HG03460 (cell line): ENCODE measurements at regions not wholly inside any gene's neighbourhood (a gene's known extent, or its start where the extent isn't known, plus 50 kb on each side); places are given as distances from the start of the nearest gene placed in this dataset.

Experiments
- ATAC-seq: cut with Tn5 transposase; IDR thresholded peaks from one replicate; pipeline ENCODE4 v1.9.1; 2021; ENCODE audit not compliant: unreplicated experiment

DNA sequence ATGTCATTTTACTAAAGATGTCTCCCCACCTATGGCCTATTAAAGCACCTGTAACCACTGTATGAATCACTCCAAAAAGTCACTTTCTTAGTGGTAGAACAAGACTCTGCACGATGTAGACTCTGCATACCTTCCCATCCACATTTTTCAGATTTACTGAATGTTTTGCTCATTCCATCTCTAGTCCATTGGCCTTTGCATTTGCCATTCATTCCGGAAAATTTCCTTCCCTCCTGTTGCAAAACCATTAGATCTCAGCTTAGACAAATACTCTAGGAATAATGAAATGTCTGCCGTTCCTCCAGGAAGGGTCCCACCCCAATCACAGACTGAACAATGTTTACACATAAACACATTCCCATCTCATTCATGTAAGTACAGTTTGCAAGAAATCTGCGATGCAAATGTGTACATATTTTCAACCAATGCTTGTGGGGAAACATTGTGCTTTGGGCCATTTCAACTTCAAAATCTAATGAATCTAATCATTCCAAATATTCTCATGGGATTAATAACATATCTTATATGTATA is 146.3 kb upstream of the XYLT1 start:
- no peak for ATAC-seq

- ATAC-seq: no peak
Measured at GRCh38 chr16:17612336-17612735, 141.6 kb upstream of the XYLT1 start.

DNA sequence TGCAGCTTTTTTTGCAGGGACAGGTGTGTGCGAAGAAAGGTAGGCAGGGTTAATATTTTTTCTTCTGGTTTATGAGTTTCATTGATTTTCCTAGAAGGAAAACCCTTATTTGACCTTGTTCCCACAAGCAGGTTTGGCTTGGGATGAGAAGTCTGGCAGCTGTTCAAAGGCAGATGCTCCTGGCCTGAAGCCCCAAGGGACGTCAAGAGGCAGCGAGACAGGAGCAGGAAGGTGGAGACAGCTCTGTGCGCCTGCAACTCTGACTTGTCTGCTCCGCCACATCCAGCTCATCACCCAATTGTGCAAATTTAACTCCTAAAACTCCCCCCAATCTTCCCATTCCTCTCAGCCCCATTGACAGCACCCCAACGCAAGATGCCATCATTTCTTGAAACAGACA is 136.8 kb upstream of the XYLT1 start:
- ATAC-seq: no peak

- no peak for ATAC-seq
Measured at GRCh38 chr16:17607075-17607509, 136.3 kb upstream of the XYLT1 start.

GRCh38 chr16:17606460-17606859 is 135.7 kb upstream of the XYLT1 start:
- no peak for ATAC-seq

DNA sequence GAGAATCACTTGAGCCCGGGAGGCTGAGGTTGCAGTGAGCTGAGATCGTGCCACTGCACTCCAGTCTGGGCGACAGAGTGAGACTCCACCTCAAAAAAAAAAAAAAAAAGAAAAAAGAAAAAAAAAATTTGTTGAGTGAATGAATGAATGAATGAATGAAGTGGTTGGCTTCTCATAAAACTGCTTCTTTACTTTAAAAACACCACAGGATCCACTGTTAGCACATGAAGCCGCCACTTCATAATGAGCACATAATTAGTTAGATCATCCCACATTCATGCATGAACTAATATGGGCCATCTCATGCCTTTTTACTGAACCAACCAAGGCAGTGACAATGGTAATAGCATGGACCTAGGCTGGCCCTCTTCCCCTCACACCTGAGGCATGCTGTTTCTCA is 135.0 kb upstream of the XYLT1 start:
- ATAC-seq: no peak

DNA sequence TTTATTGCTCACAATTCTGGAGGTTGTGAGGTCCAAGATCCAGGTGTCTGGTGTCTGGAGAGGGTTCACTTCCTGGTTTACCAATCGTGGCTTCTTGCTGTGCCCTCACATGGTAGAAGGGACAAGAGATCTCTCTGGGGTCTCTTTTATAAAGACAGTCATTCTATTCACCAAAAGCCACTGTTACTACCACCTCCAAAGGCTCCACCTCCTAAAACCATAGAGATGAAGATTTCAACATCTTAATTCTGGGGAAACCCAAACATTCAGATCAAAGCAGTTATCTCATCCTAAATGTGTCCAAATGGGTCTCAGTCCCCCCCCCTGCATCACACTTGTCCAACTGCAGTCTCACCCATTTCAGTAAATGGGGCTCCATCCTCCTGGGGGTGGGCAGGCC is 132.9 kb upstream of the XYLT1 start:
- no peak for ATAC-seq

- ATAC-seq: no peak
Measured at GRCh38 chr16:17602678-17603077, 131.9 kb upstream of the XYLT1 start.

DNA sequence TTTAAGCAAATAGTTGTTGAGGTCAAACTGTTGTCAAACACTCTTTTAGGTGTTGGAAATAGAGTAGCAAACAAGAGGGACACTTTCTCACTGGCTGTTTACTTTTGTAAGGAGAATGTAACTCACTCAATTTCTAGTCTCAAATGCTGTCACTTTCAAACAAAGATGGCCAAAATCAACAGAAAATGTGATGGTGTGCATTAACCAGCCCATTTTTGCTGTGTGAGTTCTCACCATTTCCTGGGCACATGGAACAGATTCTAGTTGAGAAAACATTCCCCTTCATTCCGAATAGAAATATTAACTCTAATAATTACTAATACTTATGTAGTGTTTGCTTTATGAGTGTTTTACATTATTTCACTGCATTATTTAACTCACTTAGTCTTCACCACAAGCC is 128.2 kb upstream of the XYLT1 start:
- ATAC-seq: no peak

DNA sequence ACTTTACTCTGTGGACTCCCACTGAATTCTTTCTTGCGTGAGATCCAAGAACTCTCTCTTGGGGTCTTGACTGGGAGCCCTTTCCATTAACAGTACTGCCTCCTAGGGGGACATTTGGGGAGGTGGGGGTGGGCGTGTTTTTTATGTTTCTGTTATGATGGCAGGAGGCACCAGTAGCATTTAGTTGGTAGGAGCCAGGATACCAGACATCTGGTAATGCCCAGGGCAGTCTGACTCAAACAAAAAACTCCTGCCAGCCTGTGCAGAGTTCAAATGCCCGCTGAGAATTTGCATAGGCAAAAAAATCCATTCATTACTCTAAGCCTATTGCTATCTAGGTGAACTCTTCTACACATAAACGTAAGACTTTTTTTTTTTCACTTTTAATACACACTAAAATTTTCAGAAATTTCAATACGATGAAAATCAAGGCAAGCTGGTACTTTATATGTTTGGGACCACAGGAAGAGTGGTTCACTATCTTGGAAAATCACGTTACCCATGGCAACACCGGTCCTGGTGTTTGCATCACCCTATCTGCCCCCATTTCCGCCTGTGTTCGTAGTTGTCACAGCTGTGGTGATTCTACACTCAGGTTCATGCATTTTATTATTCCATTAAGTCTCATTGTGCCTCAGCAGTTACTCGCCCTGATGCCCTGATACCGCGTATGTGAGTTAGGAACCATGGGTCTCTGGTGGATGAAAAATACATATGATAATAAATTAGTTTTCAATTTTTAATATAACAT is 121.1 kb upstream of the XYLT1 start:
- no peak for ATAC-seq

- ATAC-seq: no peak
Measured at GRCh38 chr16:17590711-17591654, 120.2 kb upstream of the XYLT1 start.

GRCh38 chr16:17589898-17590297 is 119.1 kb upstream of the XYLT1 start:
- no peak for ATAC-seq

DNA sequence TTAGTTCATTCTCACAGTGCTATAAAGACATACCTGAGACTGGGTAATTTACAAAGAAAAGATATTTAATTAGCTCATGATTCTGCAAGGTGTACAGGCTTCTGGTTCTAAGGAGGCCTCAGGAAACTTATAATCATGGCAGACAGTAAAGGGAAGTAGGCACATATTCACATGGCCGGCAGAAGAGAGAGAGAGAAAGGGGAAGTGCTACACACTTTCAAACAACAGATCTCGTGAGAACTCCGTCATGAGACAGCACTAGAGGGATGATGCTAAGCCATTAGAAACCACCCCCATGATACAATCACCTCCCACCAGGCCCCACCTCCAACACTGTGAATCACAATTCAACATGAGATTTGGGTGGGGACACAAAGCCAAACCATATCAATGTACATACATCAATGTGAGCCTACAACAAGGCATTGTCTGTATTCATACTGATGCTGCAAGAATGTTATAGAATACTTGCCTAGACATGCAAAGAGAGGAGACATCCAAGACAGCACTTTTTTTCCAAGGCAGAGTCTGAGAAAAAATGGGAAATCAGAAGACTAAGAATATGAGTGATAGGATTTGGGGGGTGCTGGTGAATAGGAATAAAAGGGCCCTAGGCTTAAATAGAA is 114.8 kb upstream of the XYLT1 start:
- ATAC-seq: no peak

DNA sequence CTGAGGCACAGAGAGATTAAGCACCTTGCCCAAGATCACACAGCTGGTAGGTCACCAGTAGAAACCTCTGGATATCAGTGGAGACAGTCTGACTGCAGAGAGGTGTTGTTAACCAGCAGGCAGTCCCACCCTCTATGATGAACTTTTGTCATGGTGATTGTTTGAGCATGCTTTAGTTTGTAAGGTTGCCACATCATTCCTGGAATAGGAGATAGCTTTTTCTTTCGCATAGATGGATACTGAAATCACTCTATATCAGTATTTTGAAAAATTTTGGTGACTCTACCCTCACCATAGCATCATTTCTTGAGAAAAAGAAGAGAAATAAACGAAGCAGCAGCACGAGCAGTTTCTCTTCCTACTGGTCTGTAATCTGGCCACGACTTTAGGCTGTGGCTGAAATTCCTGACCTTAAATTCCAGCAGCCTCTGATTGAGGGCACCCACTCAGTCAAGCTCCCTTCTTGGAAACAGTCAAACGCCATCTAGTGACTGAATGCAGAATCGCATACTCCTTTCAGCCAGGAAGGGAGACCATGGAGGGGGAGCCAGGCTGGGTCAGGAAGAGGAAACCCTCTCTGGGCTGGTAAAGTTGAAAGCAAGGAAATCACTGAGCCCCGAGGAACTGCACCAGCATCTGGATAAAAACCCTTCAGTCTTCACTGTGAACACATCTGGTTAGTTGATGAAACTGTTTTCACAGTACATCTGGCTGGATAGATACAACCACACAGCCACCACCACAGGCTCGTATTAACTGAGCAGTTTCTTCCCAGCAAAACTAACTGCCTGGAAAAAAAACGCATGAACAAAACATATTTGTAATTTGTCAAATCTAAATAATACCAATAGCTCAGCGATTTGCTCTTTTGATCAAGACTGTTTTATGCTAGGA is 108.5 kb upstream of the XYLT1 start:
- ATAC-seq: no peak

- no peak for ATAC-seq
Measured at GRCh38 chr16:17574256-17574655, 103.5 kb upstream of the XYLT1 start.

DNA sequence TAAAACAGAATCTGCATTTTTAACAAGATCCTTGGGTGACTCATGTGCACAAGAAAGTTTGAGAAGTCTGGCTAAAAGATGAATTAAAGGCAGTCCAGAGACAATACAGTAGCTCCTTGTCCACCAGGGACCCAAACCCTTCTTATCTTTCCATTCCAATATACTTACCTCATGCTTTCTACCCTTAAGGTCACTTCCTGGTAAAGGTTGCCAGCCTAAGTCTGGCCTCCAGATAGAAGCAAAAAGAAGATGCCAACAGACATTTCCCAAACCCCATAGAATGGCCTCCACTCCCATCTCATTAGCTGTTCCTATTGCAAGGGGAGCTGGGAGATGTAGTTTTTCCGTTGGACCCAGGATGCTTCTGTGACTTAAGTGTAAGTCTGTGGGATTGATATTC is 101.4 kb upstream of the XYLT1 start:
- ATAC-seq: no peak

DNA sequence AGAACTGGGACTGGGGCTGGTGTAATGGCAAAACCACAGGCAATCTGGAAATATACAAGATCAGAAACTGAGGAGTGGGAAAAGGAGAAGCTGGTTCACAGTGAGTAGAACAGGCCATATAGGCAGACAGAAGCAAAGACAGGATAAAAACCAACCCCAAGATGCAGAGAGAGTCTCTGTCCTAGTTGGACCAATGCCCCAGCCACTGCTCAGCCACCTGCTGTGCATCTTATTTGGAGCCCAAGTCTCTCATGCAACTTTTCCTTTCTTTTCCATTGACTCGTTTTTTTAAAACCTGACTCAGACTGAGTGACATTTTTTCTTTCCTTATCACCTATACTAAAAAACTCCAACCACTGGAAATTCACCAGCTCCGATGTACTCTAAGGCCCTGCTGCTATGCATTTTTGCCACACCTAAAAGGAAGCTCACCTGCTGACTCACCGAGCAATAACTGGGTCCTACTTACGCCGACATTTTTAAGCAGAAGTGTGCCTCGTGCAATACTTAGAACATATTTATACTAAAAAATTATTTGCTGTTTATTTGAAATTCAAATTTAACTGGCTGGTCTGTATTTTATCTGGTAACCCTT is 100.8 kb upstream of the XYLT1 start:
- no peak for ATAC-seq

- ATAC-seq: no peak
Measured at GRCh38 chr16:17568239-17568638, 97.5 kb upstream of the XYLT1 start.

DNA sequence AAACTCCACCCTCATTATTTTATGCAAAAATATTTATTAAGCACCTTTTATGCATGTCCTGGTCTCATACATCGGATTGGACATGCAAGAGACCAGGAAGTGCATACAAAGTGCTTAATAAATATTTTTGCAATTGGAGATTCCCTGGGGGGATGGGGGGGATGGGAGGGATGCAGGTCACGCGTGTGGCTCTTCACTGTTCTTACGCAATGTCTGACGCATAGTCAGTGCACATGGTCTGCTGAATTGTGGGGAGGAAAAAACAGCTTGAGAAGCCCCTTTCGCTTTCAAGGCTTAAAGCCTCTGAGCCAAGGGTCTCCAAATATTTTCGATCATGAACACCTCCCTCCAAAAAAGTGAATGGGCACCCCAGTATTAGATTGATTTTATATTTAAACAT is 96.7 kb upstream of the XYLT1 start:
- ATAC-seq: no peak
